ENCODE measurements at regions not wholly inside any gene's neighbourhood (a gene's known extent, or its start where the extent isn't known, plus 50 kb on each side); places are given as distances from the start of the nearest gene placed in this dataset.
"Not testable (repeated sequence)": the region's sequence is repeated elsewhere in the genome, so short reads cannot be mapped to it uniquely, and the experiment has no call there.

GRCh38 chr14:85878874-85879273, 348.9 kb downstream of the FLRT2 start:
- no peak for DNase-seq (ENCODE audit: low spot score)

- DNase-seq (ENCODE audit: low spot score): no peak
These were observed 343.1 kb downstream of the FLRT2 start for GRCh38 chr14:85873006-85873405.

GRCh38 chr14:85867450-85867849, 337.5 kb downstream of the FLRT2 start:
- peak; percentile 6 for DNase-seq (ENCODE audit: low spot score)

DNA sequence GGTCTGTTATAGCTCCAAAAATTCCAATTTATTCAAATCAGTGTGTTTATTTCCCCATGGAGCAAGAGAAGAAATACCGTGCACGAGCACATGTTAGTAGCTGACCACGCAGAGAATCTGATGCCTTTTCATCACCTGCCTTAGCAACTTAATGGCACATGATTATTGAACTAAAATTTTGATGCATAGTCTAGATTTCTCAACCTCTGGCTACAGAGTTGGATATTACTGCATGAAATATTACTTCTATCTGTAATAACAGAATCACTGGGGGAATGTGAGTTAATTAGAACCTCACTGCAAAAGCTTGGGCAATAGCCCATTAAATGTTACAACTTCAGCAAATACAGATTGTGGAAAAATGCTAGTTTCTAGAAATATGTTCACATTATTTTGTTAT, 335.8 kb downstream of the FLRT2 start:
- no peak for DNase-seq (ENCODE audit: low spot score)

DNA sequence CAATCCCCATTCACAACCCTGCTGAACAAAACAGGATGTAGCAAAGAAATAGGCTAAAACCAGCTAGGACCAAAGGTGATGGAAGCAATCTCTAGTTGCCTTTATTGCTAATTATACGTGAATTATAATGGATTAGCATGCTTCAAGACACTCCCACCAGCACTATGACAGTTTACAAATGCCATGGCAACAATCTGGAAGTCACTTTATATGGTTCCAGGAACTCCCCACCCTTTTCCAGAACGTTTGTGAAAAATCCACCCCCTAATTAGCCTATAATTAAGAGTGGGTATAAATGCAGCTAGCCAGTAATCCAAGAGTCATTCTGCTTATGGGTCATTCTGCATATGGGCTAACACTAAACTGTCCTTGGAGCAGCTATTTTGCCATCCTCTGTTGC, 328.7 kb downstream of the FLRT2 start:
- DNase-seq (ENCODE audit: low spot score): no peak

DNA sequence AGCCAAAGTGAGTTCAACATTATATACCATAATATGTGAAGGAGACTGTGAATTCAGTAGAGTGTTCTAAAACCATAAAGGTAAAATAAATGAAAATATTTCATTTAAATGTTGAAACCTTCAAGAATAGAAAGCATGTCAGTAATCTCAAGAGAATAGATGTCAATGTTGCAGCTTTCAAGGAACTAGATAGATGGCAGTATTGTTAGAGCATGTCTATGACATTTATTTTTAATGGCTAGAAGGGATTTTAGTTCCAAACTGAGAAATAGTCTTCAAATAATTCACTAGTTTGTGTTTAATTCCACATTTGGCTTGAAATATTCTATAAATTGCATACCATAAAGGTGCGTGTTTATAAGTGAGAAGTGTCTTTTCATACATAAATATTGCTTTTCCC, 326.5 kb downstream of the FLRT2 start:
- no peak for DNase-seq (ENCODE audit: low spot score)

DNA sequence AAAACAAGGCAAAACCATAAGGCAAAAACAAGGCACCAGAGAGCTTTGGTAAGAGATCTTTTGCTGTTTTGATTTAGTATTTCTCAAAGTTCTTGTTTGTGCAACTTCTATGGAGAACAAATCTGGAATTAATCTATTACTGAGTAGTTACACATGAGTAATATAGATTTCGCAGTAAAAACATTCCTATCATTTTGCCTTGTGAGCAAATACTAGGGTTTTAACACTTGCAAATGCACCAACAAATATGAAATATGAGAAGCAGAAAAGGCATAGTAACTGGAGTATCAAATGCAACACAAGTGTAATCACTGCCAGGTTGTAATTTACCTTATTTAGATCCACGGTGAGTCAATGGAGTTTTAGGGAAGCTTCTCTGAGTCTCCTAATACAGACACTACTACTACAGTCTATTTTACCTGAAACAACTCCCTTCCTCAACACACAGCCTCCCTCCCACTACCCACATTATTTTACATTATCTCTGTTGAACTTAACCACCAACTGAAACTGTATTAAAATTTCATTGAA, 324.1 kb downstream of the FLRT2 start:
- no peak for DNase-seq (ENCODE audit: low spot score)

DNA sequence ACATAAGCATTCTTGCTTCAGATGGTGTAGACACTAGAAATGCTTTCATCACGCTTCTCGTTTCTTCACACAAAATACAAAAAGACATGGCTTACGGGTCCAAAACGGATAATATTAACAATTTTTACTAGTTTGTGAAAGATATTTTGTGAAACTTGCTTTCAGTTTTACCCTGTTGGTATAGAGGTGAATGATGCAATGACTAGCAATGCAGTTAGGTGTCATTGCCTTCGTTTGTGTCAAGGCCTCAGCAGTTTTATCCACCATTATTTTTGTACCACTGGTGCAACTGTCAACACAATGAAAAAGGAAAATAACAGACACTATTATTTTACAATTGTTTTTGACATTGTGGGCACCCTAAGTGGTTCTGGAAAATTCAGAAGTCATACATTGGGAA, 323.0 kb downstream of the FLRT2 start:
- no peak for DNase-seq (ENCODE audit: low spot score)

DNA sequence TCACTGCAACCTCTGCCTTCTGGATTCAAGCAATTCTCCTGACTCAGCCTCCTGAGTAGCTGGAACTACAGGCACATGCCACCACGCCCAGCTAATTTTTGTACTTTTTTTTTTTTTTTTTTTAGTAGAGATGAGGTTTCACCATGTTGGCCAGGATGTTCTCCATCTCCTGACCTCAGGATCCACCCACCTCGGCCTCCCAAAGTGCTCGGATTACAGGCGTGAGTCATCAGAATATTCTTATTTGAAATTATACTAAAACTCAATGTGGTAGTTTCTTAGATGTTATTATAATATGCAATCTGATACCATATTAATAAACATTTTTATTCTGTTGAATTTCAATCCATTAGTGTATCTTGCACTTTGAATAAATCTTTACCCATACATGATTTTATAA, 322.2 kb downstream of the FLRT2 start:
- DNase-seq (ENCODE audit: low spot score): not testable (repeated sequence)

DNA sequence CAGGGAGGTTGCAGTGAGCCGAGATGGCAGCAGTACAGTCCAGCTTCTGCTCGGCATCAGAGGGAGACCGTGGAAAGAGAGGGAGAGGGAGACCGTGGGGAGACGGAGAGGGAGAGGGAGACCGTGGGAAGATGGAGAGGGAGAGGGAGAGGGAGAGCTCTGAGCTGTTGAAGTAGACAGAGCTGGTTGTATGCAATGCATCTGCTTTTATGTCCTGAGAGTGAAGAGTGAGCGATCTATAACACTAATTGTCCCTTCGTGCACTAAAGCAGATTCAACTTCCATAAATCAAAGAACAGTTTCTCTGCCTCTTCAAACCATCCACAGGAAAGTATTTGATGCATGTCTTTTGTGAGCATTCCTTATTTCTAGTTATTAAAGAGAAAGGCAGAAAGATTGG, 300.6 kb downstream of the FLRT2 start:
- not testable (repeated sequence) for DNase-seq (ENCODE audit: low spot score)

DNA sequence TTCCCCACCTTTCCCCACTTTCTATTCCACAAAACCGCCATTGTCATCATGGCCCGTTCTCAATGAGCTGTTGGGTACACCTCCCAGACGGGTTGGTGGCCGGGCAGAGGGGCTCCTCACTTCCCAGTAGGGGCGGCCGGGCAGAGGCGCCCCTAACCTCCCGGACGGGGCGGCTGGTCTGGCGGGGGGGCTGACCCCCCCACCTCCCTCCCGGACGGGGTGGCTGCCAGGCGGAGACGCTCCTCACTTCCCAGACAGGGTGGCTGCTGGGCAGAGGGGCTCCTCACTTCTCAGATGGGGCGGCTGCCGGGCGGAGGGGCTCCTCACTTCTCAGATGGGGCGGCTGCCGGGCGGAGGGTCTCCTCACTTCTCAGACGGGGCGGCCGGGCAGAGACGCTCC, 299.7 kb downstream of the FLRT2 start:
- DNase-seq (ENCODE audit: low spot score): not testable (repeated sequence)

DNA sequence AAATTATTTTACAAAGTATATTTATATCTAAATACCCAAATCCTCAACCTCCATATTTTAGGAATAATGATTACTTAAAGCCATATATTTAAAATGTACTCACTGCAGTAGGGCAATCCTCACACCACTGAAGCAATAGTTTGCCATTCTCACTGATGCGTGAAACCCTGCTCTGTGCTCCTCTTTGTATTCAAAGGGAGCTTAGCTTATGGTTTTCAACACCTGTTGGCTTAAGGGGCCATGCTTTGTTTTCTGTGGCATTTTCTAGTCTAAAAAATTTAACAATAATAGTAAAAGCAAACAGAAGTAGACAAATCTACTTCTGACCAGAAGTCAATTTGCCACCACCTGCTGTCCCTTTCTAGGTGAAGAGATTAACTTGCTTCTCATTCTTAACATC, 294.6 kb downstream of the FLRT2 start:
- no peak for DNase-seq (ENCODE audit: low spot score)

- no peak for DNase-seq (ENCODE audit: low spot score)
These were observed 292.3 kb downstream of the FLRT2 start for GRCh38 chr14:85822236-85822635.

GRCh38 chr14:85817430-85817829, 287.5 kb downstream of the FLRT2 start:
- no peak for DNase-seq (ENCODE audit: low spot score)

GRCh38 chr14:85813040-85813439, 283.1 kb downstream of the FLRT2 start:
- no peak for DNase-seq (ENCODE audit: low spot score)

DNA sequence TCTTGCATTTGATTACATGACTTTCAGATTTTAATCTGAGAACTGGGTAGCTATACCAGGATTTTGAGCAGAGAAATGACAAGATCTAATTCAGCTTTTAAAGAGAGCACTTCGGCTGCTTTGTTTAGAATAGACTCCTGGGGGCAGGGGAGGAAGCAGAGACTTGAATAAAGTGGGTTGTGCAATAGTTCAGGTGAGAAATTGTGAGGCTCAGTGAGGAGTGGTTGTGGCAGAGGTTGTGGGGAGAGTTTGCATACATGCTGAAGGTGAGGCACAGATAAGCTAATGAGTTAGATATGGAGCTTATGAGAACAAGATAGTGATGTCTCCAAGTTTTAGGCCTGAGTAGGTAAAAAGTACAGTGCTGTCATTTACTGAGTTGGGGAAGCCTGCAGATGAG, 281.4 kb downstream of the FLRT2 start:
- no peak for DNase-seq (ENCODE audit: low spot score)

DNA sequence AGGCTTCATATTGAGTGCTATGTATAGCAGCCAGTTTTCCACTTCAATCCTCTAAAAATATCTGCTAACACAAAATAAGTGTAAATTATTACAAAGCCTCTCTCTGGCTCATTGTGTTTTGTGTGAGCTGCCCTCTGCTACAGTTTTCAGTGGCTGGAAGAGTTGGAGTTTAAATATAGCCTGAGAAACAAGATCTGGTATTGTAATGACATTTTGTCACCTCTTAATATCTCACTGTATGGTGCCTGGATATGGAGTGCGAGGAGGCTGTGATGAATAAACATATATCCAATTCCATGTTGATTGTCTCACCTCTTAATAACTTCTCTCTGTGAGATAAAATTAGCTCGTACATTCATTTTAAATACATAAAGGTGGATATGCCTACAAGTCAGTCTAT, 269.7 kb downstream of the FLRT2 start:
- no peak for DNase-seq (ENCODE audit: low spot score)

GRCh38 chr14:85798856-85799255, 268.9 kb downstream of the FLRT2 start:
- no peak for DNase-seq (ENCODE audit: low spot score)

GRCh38 chr14:85793533-85793932, 263.6 kb downstream of the FLRT2 start:
- no peak for DNase-seq (ENCODE audit: low spot score)

- DNase-seq (ENCODE audit: low spot score): no peak
These were observed 259.6 kb downstream of the FLRT2 start for GRCh38 chr14:85789506-85789905.

DNA sequence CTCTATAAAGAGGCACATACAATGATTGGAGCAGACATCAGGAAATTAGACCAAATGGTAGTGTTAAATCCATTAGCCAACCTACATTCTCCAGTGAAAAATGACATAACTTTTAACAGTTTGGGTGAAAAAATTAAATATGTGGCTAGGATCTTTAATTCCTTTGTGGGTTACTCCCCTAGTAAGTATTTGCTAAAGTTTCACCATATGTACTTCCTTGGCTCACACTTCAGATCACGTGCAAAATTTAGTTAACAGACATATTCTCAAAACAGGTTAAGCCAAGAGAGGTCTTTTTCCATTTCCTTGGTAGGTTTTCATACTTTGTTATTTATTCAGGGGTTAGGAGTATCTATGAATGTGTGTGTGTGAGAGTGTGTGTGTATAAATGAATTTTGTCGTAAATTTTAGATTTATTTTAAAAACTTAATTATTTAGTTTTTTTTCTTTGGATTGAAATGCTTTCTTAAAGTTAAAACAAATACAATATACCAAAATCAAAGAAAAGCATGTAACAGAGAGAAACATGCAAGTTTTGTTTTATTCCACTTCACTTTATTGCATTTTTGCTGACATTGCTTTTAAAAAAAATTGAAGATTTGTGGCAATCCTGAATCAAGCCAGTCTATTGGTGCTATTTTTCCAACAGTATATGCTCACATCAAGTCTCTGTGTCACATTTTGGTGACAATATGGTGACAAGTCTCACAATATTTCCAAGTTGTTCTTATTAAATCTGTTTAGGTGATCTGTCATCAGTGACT, 258.7 kb downstream of the FLRT2 start:
- DNase-seq (ENCODE audit: low spot score): no peak

- DNase-seq (ENCODE audit: low spot score): no peak
These were observed 236.4 kb downstream of the FLRT2 start for GRCh38 chr14:85766295-85766694.

- no peak for DNase-seq (ENCODE audit: low spot score)
These were observed 234.9 kb downstream of the FLRT2 start for GRCh38 chr14:85764822-85765221.

- no peak for DNase-seq (ENCODE audit: low spot score)
These were observed 232.6 kb downstream of the FLRT2 start for GRCh38 chr14:85762526-85762925.
